Immature natural killer cell (primary cell): ENCODE measurements at regions not wholly inside any gene's neighbourhood (a gene's known extent, or its start where the extent isn't known, plus 50 kb on each side); places are given as distances from the start of the nearest gene placed in this dataset.

Experiments
- DNase-seq, 3 donors: peaks; one replicate each; pipeline ENCODE4 v3.0.0; 2022; ENCODE audit warnings: mixed read lengths in 1 of 3
- H3K27ac Mint-ChIP-seq, 6 donors: one replicate each; pipeline ENCODE4 v1.8.0; 2020; ENCODE audit warnings: mixed read lengths in 6 of 6, mild to moderate bottlenecking in 5 of 6, inconsistent platforms in 4 of 6, moderate library complexity in 3 of 6
- H3K27me3 Mint-ChIP-seq, 3 donors: one replicate each; pipeline ENCODE4 v1.8.0; 2020 to 2021; ENCODE audit warnings: low read depth in 3 of 3, mild to moderate bottlenecking in 3 of 3, mixed read lengths in 3 of 3, moderate library complexity in 3 of 3, inconsistent platforms in 1 of 3
- H3K36me3 Mint-ChIP-seq, 3 donors: one replicate each; pipeline ENCODE4 v1.8.0; 2020; ENCODE audit warnings: mixed read lengths in 3 of 3, inconsistent platforms in 2 of 3, mild to moderate bottlenecking in 2 of 3
- H3K4me1 Mint-ChIP-seq, 2 donors: one replicate each; pipeline ENCODE4 v1.8.0; 2020; ENCODE audit warnings: inconsistent platforms in 2 of 2, mild to moderate bottlenecking in 2 of 2, mixed read lengths in 2 of 2, moderate library complexity in 1 of 2
- H3K4me3 Mint-ChIP-seq, 5 donors: one replicate each; pipeline ENCODE4 v1.8.0; 2020; ENCODE audit warnings: mild to moderate bottlenecking in 5 of 5, mixed read lengths in 5 of 5, inconsistent platforms in 3 of 5, moderate library complexity in 3 of 5
- H3K9me3 Mint-ChIP-seq, 6 donors: one replicate each; pipeline ENCODE4 v1.8.0; 2020; ENCODE audit warnings: mild to moderate bottlenecking in 6 of 6, mixed read lengths in 6 of 6, inconsistent platforms in 4 of 6, moderate library complexity in 3 of 6

DNA sequence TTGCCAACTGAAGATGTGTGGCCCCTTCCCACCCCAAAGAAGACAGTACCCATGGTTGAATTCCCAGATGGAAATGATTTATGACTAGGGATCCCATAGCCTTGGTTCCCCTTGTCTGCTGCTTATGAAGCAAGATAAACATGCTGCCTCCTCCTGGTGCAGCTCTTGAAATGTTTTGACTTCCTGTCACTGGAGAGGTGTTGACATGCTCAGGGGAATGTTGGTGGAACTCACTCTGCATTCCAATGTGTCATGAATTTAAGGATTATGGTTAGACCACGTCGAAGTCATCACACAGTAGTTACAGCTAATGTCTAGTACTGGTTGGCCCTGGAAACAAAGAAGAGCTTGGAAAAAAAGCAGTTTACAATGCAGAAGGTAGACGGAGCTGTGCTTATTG, 69.0 kb upstream of the FAM110C start:
- no peak for DNase-seq
- peaks cover 0 to 3% of the 10 kb centered on the region in 2 donors for H3K4me1 Mint-ChIP-seq
- no peaks in the 10 kb centered on the region for H3K9me3 Mint-ChIP-seq
- H3K27ac Mint-ChIP-seq: no peak overlapping the region
- peaks cover 0 to 17% (median 0%) of the 10 kb centered on the region in 3 donors for H3K27me3 Mint-ChIP-seq
- H3K36me3 Mint-ChIP-seq: no peaks in the 10 kb centered on the region
- H3K4me3 Mint-ChIP-seq: no peak overlapping the region

DNA sequence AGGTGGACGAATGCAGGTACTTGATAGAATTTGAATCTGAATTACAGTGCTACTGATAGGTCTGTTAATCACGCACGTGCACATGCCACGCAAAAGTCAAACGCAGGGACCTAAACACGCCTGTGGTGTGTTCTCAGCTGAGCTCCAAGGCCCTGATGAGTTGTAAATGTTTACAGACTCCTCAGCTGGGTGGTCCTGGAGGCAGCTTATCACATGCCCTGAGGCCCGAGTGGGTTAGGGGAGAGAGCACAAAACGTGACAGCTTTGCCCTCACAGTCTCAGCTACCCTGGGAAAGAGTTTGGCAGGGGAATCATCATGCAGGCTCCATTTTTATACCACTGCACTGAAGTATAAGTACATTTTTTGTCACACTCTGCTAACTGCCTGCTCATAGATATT, 68.3 kb upstream of the FAM110C start:
- DNase-seq: no peak
- Mint-ChIP-seq H3K4me3 (no peak overlapping the region), H3K4me1 (peaks cover 0 to 3% of the 10 kb centered on the region in 2 donors), H3K36me3 (no peaks in the 10 kb centered on the region), H3K27me3 (peaks cover 0 to 22% (median 0%) of the 10 kb centered on the region in 3 donors), H3K27ac (no peak overlapping the region), H3K9me3 (no peaks in the 10 kb centered on the region)

DNA sequence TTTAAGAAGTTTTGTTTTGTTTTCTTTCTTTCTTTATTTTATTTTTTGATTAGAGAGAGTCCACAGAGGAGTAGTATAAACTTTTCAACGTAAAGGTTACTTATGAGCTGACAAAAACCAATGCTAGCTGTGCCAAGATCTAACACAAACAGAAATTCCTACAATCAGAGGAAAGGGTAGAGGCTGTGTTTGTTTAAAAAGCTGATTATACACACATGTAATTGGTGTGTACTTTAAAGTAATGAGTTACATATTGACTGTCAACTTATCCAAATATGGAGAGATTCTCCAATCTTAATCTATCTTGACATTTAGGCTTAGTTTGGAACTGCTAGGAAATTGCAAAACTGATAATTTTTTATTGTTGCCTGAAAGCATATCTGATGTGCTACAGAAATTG, 63.7 kb upstream of the FAM110C start:
- Mint-ChIP-seq H3K36me3 (peaks cover 7 to 22% (median 20%) of the 10 kb centered on the region in 3 donors), H3K9me3 (peaks cover 18 to 33% (median 23%) of the 10 kb centered on the region in 6 donors), H3K4me3 (no peak overlapping the region), H3K27me3 (peaks cover 6 to 23% (median 6%) of the 10 kb centered on the region in 3 donors), H3K4me1 (no peaks in the 10 kb centered on the region), H3K27ac (no peak overlapping the region)
- no peak for DNase-seq

DNA sequence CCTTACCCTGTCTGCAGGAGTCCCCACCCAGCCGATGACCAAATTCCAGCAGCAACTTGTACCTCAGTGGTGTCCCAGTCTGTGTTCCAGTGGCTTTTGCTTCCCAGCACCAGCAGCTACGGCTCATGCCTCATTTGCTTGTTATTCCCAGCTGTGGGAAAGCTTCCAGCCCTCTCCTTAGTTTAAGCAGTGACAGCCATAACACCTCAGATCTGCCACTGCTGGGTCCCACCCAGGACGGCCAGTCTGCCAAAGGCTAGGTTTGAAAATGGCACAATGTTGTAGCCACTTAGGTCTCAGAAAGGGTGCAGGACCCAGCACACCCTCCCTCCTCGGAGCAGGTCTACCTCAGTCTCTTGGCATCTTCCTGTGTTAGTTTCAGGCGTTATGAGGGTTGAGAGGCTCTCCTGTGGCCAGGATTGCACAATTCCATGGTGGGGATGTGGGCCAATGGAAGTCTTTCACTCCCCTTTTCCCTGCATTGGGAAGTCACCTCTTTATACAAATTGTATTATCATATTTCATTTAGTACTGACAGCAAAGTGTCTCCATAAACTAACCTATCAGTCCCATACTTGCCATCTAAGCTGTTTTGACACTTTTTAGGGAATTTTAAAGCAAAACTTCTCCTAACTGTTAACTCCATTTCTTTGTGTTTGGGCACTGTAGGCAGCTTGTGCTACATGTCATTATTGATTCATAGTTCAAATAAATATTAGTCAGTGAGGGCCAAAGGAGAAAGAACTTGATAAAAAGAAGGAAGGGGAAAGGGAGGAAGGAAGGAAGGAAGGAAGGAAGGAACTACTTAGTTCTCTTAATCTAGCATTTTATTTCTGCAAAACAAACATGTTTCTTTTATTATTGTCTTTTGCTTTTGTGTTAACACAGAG, 62.9 kb upstream of the FAM110C start:
- DNase-seq: no peak
- Mint-ChIP-seq H3K36me3 (peaks cover 8 to 22% (median 20%) of the 10 kb centered on the region in 3 donors), H3K27ac (no peak overlapping the region), H3K9me3 (peaks cover 18 to 33% (median 24%) of the 10 kb centered on the region in 6 donors), H3K4me3 (no peak overlapping the region), H3K4me1 (no peaks in the 10 kb centered on the region), H3K27me3 (peaks cover 6 to 23% (median 6%) of the 10 kb centered on the region in 3 donors)

DNA sequence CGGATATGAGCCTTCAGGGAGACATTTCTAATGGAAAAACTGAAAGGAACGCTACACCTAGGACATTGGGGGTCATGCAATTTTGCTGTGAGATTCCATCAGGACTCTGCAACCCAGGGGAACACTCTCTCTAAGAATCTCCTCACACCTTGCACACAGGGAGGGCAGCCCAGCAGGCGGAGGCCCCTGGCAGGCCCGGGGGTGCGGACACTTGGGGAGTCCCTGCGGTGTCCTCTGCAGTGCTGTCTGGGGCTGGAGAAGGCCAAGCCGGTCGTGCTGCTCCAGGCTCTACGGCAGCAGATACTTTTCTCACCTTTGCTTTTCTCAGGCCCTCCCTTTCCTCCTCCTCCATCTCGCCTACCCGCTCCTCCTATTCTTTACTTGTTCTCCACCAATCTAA, 54.7 kb upstream of the FAM110C start:
- Mint-ChIP-seq H3K9me3 (peaks cover 0 to 10% (median 3%) of the 10 kb centered on the region in 6 donors), H3K27me3 (peaks cover 2 to 8% (median 5%) of the 10 kb centered on the region in 3 donors), H3K4me1 (no peaks in the 10 kb centered on the region), H3K36me3 (peaks cover 2 to 8% (median 4%) of the 10 kb centered on the region in 3 donors), H3K4me3 (no peak overlapping the region), H3K27ac (no peak overlapping the region)
- DNase-seq: no peak
